ENCODE measurements at regions not wholly inside any gene's neighbourhood (a gene's known extent, or its start where the extent isn't known, plus 50 kb on each side); places are given as distances from the start of the nearest gene placed in this dataset.
A peak's percentile ranks its signal among the peaks of the same experiment; 100 is the strongest.
"Not testable (repeated sequence)": the region's sequence is repeated elsewhere in the genome, so short reads cannot be mapped to it uniquely, and the experiment has no call there.

DNA sequence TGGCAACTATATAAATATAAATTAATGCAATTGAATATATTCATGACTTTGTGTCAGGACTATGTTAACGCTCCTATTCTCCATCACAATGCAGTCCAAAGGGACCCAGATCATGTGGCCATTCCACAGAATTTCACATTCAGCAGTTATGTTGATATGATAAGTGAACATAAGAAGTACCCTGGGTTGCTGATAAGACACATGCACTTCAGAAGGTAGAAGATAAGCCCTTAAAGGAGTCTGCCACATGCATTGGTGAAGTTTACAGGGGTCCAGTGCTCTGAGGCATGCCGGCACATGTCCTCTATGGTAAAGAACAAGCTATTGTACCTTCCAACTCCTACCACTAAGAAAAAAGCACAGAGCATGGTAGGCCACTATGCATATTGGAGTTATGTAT, 76.4 kb downstream of the PHAX start:
- no peak for DNase-seq

DNA sequence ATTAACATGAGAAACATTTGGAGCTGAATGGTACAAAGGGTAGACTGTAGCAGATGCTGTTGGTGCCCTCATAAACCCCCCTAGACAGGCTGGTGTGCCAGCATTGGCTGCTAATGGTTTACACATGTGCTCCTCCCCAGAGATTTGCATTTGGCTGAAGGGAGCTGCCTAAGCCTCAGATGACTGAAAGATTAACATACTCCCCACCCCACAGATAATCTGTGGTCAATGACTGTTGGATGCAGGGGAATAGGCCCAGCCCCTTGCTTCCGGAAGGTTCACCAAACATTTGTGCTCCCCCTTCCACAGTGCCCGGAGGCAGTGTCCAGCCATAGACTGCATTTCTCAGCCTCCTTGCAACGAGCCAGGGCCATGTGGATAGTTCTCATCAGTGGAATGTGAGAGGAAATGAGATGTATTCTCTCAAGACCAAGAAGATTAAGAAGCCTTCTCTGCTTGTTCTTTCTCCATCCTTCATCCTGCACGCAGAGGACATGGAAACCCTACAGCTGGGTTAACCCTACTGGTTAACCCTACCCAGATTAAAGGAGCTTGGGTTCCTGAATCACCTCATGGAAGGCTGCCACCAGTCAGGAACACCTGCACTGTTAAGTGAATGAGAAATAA, 79.6 kb downstream of the PHAX start:
- no peak for DNase-seq

DNA sequence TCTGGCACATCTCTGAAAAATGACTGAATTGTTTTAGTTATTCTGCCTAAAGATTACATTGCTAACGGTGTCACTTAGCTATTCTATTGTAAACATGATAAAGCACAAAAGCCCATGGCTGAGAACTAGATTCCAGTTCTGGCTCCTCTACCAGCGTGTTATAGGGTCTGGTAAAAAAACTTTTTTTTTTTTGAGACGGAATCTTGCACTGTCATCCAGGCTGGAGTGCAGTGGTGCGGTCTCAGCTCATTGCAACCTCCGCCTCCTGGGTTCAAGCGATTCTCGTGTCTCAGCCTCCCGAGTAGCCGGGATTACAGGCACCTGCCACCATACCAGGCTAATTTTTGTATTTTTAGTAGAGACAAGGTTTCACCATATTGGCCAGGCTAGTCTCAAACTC, 80.6 kb downstream of the PHAX start:
- not testable (repeated sequence) for DNase-seq

DNA sequence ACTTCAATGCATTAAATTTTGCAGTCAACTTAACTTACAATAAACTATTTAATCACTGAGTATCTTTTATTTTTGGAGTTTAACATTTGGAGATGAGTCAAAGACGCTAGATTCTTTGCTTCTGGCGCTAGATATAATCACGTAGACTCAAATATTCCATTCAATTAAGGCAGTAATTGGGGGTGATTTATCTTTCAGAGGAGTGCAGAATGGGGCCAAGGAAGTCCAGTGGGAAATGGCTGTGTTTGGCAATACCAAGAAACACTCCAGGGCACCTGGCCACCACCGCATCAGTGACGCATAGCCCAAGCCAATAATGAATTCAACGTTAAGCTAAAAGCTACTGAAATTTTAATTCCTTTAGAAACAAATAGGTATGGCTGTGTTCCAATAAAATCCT, 81.2 kb downstream of the PHAX start:
- no peak for DNase-seq

DNA sequence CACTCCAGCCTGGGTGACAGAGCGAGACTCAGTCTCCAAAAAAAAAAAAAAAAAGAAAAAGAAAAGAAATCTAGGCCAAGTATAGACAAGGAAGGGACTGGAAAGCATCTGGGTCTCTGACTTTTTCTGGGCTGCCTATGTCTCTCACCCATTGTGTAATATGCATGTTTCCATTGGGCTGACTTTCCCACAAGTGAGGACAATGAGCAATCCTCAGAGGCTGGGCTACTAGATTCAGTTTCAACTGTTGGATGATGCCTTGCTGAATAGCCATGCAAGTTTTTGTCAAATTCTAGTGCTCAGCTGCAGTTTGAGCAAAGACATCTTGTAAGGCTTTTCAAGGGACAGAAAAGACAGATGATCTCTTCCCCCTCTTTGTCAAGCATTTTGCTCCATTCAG, 82.1 kb downstream of the PHAX start:
- DNase-seq, result no peak

DNA sequence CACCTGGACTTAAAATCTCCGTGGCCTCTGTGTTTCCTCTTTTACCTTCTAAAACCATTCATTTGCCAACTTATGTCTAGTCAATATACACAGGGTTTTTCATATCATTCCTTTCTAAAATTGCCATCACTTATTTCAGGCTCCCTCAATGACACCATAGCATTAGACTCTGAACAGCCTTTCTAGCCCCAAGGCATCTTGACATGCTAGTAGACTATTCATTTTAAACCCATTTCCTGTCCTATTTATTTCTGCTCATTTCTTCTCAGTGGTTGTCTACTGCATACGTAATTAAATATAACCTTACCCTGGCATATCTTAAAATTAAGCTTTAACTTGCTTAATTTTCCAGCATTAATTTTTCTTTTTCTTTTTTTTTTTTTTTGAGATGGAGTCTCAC, 83.2 kb downstream of the PHAX start:
- DNase-seq, result no peak

DNA sequence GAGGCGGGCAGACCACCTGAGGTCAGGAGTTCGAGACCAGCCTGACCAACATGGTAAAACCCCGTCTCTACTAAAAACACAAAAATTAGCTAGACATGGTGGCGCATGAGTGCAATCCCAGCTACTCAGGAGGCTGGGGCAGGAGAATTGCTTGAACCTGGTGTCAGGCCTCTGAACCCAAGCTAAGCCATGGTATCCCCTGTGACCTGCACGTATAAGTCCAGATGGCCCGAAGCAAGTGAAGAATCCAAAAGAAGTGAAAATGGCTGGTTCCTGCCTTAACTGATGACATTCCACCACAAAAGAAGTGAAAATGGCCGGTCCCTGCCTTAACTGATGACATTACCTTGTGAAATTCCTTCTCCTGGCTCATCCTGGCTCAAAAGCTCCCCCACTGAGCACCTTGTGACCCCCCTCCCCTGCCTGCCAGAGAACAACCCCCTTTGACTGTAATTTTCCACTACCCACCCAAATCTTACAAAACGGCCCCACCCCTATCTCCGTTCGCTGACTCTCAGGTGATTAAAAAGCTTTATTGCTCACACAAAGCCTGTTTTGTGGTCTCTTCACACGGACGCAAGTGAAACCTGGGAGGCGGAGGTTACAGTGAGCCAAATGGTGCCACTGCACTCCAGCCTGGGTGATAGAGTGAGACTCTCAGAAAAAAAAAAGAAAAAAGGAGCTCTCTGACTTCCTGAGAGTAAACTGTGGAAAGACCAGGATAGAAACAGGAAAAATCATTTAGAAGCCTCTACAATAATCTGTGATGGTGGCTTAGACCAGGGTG, 84.1 kb downstream of the PHAX start:
- peak; percentile 57 for DNase-seq

DNA sequence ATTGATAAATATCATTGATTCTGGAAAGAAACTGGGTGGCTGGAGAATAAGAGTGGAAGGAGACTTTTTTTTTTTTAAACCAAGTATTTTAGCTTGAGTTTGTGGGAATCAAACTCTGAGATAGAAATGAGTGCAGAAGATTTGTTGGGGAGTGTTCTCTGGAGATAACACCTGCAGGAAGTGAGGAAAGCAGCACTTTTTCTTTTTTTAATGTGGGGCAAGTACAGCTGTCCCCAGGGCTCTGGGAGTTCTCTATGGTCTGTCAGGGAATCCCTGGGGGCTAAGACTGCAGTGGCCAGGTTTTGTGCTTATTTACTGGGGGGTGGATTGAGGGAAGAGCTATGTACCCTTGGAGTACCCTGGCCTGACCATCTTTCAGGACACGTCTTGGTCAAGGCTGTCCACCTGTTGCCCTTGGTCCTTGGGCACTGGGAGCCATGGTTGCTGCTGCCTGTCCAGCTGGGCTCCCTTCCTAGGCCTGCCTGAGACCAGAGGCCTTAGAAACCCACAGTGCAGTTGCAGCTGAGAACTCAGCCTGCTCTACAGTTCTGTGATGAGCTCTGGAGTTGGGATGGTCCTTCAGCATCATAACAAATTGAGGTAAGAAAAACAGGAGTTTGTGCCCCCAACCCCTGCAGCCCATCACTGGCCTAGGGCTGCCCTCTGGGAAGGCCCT, 85.8 kb downstream of the PHAX start:
- no peak for DNase-seq

DNA sequence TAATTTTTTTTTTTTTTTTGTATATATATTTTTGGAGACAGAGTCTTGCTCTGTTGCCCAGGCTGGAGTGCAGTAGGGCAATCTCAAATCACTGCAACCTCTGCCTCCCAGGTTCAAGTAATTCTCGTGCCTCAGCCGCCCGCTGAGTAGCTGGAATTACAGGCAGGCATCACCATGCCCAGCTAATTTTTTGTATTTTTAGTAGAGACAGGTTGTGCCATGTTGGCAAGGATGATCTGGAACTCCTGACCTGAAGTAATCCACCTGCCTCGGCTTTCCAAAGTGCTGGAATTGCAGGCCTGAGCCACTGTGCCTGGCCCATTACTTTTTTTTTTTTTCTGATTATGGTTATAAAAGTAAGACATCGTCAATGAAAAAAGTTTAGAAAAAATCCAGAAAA, 84.0 kb upstream of the LMNB1 start:
- DNase-seq, result no peak

DNA sequence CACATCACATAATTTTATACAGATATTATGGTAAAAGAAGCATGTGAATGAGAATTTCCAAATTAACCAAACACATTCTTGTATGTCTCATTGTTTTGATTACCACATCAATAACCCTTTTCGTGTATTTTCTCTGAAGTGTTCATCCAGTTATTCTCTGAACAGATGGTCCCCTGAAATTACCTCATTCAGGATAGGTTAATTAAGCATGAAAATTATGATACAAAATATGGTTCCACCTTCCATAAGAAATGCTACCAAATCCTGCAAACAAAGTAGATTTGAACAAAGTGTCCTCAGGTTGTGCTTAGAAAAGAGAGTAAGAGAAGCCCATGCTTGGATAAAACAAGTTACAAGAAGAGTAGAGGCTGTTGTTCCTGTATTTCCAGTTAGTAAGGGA, 83.1 kb upstream of the LMNB1 start:
- no peak for DNase-seq

DNA sequence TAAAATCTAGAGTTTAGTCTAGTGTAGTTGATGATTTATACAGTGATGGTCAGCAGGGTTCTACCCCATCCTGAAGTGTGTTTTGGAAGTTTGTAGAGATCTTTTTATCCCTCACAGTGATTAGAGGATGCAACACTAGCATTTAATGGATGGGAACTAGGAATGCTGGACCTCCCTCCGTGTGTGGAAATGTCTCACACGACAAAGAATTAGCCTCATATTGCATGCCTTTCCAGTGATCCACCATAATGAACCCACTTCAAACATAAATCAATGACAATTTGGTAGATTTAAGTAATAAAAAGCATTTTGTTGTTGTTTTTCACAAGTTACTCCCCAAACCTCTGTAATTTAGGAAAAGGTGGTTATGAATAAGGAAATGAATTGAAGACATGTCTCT, 82.5 kb upstream of the LMNB1 start:
- no peak for DNase-seq

DNA sequence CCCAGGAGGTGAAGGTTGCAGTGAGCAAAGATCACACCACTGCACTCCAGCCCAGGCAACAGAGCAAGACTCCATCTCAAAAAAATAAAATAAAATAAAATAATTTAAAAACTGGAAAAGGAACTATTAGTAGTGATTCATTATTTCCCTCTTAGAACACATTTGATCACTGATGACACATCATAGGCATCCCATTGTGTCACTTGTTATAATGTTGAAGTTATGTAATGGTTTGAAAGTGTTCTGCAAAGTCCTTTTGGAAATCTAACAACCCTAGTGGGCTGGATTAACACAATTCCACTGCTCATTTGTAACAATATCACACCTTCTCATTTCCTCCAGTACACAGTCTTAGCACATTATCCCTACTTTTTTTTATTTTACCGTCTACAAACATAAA, 81.8 kb upstream of the LMNB1 start:
- DNase-seq, result no peak

DNA sequence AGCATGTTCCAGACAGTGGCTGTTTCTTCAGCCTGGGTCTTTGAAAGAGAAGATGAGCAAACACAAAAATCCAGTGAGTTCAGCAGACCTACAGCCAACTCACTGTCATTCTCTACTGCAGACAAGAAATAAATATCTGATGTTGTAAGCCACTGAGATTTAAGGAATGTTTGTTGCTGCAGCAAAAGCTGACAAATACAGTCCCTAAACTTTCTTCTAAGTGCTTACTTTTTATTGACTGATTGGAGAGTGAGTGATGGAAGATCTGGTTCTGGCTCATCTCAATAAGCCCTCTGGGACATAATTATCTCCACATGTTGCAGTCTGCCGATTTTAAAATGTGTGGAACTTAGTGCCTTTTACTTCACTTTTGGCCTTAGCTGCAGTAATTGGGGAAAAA, 69.9 kb upstream of the LMNB1 start:
- DNase-seq, result no peak

DNA sequence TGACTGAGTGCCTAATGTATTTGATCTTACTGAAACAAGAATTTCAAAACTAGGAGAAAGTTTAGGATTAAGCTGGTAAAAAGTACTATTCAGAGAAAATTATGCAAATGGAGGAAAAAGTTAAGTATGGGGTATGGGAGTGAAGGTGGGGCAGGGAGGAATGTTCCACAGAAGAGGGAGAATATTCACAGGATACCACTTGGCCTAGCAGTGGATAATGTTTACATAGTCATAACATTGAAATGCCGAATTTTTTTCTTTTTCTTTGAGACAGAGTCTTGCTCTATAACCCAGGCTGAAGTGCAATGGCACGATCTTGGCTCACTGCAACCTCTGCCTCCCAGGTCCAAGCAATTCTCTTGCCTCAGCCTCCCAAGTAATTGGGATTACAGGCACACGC, 61.2 kb upstream of the LMNB1 start:
- DNase-seq, result no peak

DNA sequence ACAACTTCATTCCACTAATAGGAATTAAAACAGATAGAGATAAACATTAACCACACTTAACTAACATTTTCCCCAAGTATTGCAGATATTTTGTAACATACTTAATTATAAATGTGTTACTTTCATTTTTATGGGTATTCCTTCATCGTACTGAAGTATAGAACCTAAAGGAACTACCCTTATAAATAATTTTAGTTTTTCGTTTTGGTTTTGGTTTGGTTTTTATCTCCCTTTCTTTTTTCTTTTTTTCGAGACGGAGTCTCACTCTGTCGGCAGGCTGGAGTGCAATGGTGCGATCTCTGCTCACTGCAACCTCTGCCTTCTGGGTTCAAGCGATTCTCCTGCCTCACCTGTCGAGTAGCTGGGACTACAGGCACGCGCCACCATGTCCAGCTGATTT, 60.1 kb upstream of the LMNB1 start:
- no peak for DNase-seq

DNA sequence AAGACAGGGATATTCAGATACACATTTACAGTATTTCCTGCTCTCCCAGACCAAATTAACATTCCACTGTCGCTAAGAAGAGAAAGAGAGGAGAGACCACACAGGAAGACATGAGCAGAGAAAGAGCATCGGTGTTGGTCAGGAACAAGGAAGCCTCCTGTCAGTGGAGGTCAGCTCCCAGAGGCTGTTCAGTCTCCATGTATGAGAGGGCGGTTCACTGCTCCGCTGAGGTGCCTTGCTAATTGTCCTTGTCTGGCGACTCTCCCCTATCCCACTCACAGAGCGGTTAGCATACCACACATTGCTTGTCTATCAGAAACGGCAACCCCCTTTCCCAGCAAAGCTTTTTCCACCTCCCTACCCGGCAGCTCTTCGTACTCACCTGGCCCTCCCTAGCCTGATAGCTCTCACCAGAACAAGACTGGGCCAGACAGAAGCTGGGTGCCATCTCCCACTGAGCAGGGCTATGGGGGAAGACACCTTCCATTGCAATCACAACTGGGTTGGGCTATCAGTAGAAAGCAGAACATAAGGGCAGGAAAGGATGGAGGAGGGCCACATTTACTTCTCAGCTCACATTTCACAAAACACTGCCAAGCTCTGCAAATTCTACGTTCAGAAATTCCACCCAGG, 58.6 kb upstream of the LMNB1 start:
- DNase-seq, result no peak

DNA sequence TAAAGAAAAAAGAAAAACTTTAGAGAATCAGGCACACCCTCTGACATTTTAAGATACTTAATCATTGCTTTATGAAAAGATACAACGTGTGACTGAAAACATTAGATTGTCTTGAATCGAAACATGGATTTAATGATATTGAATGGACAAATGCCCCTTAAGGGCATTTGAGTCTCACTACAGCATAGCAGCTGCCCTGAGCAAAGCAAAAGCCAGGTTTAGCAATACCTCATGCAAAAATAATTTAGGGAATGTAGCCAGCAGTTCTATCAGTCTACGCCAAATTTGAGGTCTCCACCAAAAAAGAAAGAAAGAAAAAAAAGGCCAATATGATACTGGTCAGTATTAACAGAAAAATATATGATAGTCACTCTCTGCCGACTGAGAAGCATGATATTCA, 56.6 kb upstream of the LMNB1 start:
- no peak for DNase-seq

DNA sequence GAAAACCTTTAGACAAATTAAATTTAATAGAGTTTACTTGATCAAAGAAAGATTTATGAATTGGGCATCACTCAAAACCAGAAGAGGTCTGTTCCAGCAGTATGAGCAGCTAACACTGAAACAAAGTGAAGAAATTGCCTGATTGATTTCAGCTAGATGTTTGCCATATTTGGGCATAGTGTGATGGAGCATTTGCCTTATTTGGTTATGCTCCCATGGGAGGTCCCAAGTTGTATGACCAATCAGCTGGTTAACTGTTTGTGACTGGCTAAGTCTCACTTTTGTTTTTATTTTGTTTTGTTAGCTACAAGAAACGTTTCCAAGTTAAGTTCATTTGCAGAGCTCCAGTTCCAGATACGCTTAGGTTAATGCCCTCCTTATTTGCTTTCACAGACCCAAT, 53.3 kb upstream of the LMNB1 start:
- no peak for DNase-seq
